Neural cell (in vitro differentiated cells): ENCODE measurements at regions not wholly inside any gene's neighbourhood (a gene's known extent, or its start where the extent isn't known, plus 50 kb on each side); places are given as distances from the start of the nearest gene placed in this dataset.

ENCODE experiments used
- H2AFZ ChIP-seq: fragments of 200-600, 300-800 bp; sonication (generic), shearing (Covaris generic); 2 replicates; pipeline ENCODE4 v1.6.0; 2014; ENCODE audit warnings: low read depth, mild to moderate bottlenecking, antibody characterized with exemption, low read length, moderate library complexity
- H3F3A ChIP-seq: fragments of 200-600 bp; shearing (Covaris generic); 2 replicates; pipeline ENCODE4 v1.6.1; 2016; ENCODE audit warnings: mild to moderate bottlenecking, moderate library complexity, mixed read lengths, antibody characterized with exemption, low read length; ENCODE audit not compliant: insufficient read depth, poor library complexity, severe bottlenecking
- H3K27ac ChIP-seq: fragments of 200-600, 300-800 bp; sonication (generic), shearing (Covaris generic); 2 replicates; pipeline ENCODE4 v1.5.1; 2014; ENCODE audit warnings: mild to moderate bottlenecking, low read length, moderate library complexity
- H3K27me3 ChIP-seq: fragments of 300-800, 200-600 bp; sonication (generic), shearing (Covaris generic); 2 replicates; pipeline ENCODE4 v1.6.0; 2014; ENCODE audit warnings: mild to moderate bottlenecking, low read depth, low read length, moderate library complexity; ENCODE audit not compliant: insufficient read depth
- H3K36me3 ChIP-seq: fragments of 300-800, 200-600 bp; sonication (generic), shearing (Covaris generic); 2 replicates; pipeline ENCODE4 v1.5.1; 2014; ENCODE audit warnings: mild to moderate bottlenecking, antibody characterized with exemption, low read length, moderate library complexity; ENCODE audit not compliant: insufficient read depth
- H3K4me2 ChIP-seq: fragments of 300-800, 200-600 bp; sonication (generic), shearing (Covaris generic); 2 replicates; pipeline ENCODE4 v1.6.0; 2014; ENCODE audit warnings: mild to moderate bottlenecking, low read length
- H3K4me3 ChIP-seq: fragments of 300-800, 200-600 bp; sonication (generic), shearing (Covaris generic); 2 replicates; pipeline ENCODE4 v1.5.1; 2014; ENCODE audit warnings: mild to moderate bottlenecking, low read length, moderate library complexity
- H3K79me2 ChIP-seq: fragments of 200-600 bp; shearing (Covaris generic); replicated peaks from 2 replicates; pipeline ENCODE4 v1.6.0; 2014; ENCODE audit warnings: mild to moderate bottlenecking, low read length, moderate library complexity; ENCODE audit not compliant: insufficient read depth
- H3K9ac ChIP-seq: fragments of 300-800, 200-600 bp; sonication (generic), shearing (Covaris generic); 2 replicates; pipeline ENCODE4 v1.6.1; 2016; ENCODE audit warnings: mild to moderate bottlenecking, low read length, mixed read lengths
- H3K9me2 ChIP-seq: fragments of 200-600 bp; shearing (Covaris generic); 2 replicates; pipeline ENCODE4 v1.6.1; 2016; ENCODE audit warnings: mild to moderate bottlenecking, low read length, mixed read lengths; ENCODE audit not compliant: insufficient read depth
- H3K9me3 ChIP-seq: fragments of 200-600, 300-800 bp; sonication (generic), shearing (Covaris generic); 2 replicates; pipeline ENCODE4 v1.6.1; 2016; ENCODE audit warnings: mild to moderate bottlenecking, mixed run types, low read length, moderate library complexity, mixed read lengths
- H4K20me1 ChIP-seq: fragments of 200-600 bp; shearing (Covaris generic); 2 replicates; pipeline ENCODE4 v1.6.1; 2016; ENCODE audit warnings: mild to moderate bottlenecking, mixed run types; ENCODE audit not compliant: insufficient read depth
- EP300 ChIP-seq: fragments of 450-650 bp; conservative IDR thresholded peaks from 2 replicates; pipeline ENCODE4 v1.6.1; 2014; ENCODE audit warnings: antibody characterized with exemption, mild to moderate bottlenecking, moderate library complexity; ENCODE audit not compliant: poor library complexity, severe bottlenecking
- EZH2 ChIP-seq: fragments of 200-600, 300-800 bp; shearing (Covaris generic), sonication (generic); IDR thresholded peaks from 2 replicates; pipeline ENCODE4 v1.6.1; 2014; ENCODE audit warnings: antibody characterized with exemption, low read length, borderline replicate concordance, mild to moderate bottlenecking; ENCODE audit not compliant: insufficient read depth, poor library complexity, severe bottlenecking
- MXI1 ChIP-seq: fragments of 450-650 bp; conservative IDR thresholded peaks from 2 replicates; pipeline ENCODE4 v1.6.1; 2014; ENCODE audit warnings: antibody characterized with exemption, mild to moderate bottlenecking; ENCODE audit not compliant: poor library complexity, severe bottlenecking
- POLR2AphosphoS5 ChIP-seq: IDR thresholded peaks from 2 replicates; pipeline ENCODE4 v1.6.1; 2012
- RAD21 ChIP-seq: fragments of 450-650 bp; conservative IDR thresholded peaks from 2 replicates; pipeline ENCODE4 v1.6.1; 2014; ENCODE audit warnings: antibody characterized with exemption, mild to moderate bottlenecking, moderate library complexity
- SMC3 ChIP-seq: fragments of 450-650 bp; conservative IDR thresholded peaks from 2 replicates; pipeline ENCODE4 v1.6.1; 2014; ENCODE audit warnings: antibody characterized with exemption, mild to moderate bottlenecking, moderate library complexity; ENCODE audit not compliant: poor library complexity
- TAF1 ChIP-seq: IDR thresholded peaks from 2 replicates; pipeline ENCODE4 v1.6.1; 2012; ENCODE audit warnings: low read depth
- TF ChIP-seq, protein P1 (sequence below): fragments of 450-650 bp; IDR thresholded peaks from 2 replicates; pipeline ENCODE4 v1.5.1; 2014; ENCODE audit warnings: antibody characterized with exemption, mild to moderate bottlenecking, moderate library complexity; ENCODE audit not compliant: poor library complexity, severe bottlenecking
- TF ChIP-seq, protein P2 (sequence below): IDR thresholded peaks from 2 replicates; pipeline ENCODE4 v1.6.1; 2012; ENCODE audit warnings: borderline replicate concordance

DNA sequence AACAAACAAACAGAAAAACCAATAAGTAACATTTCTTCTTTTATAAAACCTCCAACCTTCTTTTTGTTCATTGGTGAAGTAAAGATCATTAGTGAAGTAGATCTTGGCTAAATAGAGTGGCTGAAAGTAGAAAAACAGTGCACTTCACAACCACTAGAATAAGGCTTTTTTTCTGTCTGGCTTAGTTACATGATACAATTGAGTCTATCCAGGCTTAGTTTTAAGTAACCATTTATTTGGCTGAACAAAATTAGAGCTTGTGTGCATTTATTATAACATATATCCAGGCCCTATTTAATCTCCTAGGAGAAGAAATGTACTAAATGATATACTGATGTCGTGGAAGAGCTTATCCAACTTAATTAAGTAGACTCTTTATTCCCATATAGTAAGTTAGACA is 65.8 kb upstream of the STK38L start:
- no peak overlapping the region for H3K4me3 ChIP-seq
- H3K9me3 ChIP-seq, result no peaks in the 10 kb centered on the region
- H3F3A ChIP-seq, result no peaks in the 10 kb centered on the region
- no peaks in the 10 kb centered on the region for H3K79me2 ChIP-seq
- no peaks in the 10 kb centered on the region for H4K20me1 ChIP-seq
- no peak overlapping the region for H3K27ac ChIP-seq
- no peaks in the 10 kb centered on the region for H3K9me2 ChIP-seq
- TF ChIP-seq TAF1 (no peak), EZH2 (no peak), RAD21 (no peak), POLR2AphosphoS5 (no peak), SMC3 (no peak), EP300 (no peak), MXI1 (no peak)
- TF ChIP-seq, protein P1, sequence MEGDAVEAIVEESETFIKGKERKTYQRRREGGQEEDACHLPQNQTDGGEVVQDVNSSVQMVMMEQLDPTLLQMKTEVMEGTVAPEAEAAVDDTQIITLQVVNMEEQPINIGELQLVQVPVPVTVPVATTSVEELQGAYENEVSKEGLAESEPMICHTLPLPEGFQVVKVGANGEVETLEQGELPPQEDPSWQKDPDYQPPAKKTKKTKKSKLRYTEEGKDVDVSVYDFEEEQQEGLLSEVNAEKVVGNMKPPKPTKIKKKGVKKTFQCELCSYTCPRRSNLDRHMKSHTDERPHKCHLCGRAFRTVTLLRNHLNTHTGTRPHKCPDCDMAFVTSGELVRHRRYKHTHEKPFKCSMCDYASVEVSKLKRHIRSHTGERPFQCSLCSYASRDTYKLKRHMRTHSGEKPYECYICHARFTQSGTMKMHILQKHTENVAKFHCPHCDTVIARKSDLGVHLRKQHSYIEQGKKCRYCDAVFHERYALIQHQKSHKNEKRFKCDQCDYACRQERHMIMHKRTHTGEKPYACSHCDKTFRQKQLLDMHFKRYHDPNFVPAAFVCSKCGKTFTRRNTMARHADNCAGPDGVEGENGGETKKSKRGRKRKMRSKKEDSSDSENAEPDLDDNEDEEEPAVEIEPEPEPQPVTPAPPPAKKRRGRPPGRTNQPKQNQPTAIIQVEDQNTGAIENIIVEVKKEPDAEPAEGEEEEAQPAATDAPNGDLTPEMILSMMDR, result no peak
- TF ChIP-seq, protein P2, sequence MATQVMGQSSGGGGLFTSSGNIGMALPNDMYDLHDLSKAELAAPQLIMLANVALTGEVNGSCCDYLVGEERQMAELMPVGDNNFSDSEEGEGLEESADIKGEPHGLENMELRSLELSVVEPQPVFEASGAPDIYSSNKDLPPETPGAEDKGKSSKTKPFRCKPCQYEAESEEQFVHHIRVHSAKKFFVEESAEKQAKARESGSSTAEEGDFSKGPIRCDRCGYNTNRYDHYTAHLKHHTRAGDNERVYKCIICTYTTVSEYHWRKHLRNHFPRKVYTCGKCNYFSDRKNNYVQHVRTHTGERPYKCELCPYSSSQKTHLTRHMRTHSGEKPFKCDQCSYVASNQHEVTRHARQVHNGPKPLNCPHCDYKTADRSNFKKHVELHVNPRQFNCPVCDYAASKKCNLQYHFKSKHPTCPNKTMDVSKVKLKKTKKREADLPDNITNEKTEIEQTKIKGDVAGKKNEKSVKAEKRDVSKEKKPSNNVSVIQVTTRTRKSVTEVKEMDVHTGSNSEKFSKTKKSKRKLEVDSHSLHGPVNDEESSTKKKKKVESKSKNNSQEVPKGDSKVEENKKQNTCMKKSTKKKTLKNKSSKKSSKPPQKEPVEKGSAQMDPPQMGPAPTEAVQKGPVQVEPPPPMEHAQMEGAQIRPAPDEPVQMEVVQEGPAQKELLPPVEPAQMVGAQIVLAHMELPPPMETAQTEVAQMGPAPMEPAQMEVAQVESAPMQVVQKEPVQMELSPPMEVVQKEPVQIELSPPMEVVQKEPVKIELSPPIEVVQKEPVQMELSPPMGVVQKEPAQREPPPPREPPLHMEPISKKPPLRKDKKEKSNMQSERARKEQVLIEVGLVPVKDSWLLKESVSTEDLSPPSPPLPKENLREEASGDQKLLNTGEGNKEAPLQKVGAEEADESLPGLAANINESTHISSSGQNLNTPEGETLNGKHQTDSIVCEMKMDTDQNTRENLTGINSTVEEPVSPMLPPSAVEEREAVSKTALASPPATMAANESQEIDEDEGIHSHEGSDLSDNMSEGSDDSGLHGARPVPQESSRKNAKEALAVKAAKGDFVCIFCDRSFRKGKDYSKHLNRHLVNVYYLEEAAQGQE, result no peak
- H3K9ac ChIP-seq, result no peak overlapping the region
- no peaks in the 10 kb centered on the region for H3K36me3 ChIP-seq
- H3K4me2 ChIP-seq, result no peak overlapping the region
- no peak overlapping the region for H2AFZ ChIP-seq
- no peaks in the 10 kb centered on the region for H3K27me3 ChIP-seq

DNA sequence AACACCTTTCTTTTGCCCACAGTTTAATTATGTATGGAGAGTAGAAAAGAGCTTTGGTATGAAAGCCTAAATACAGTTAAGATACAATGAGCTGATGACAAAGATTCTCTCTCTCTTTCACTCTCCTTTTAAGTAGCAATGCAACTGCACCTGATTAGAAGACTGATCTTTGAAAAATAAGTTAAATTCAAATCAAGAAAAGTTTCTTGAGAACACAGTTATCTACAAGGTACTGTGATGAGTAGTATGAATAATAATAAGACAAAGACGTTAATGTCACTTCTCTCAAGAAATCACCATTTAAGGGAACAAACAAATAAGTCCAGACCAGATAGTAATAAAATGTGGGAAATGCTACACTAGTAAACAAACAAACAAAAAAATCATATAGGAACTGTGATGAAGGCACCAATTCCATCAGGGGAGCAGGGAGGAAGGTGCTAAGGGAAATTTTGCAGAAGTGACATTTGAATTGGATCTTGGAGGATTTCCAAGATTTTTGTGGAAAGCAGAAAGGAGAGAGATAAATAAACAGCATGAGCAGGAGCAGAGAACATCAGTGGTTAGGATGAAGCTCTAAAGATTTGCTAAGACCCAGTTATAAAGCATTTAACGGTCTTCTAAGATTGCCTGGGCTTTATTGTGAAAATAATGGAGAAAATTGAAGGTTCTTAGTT is 65.2 kb upstream of the STK38L start:
- Histone ChIP-seq H3K36me3 (no peaks in the 10 kb centered on the region), H3K27ac (no peak overlapping the region), H3K79me2 (no peaks in the 10 kb centered on the region), H3K27me3 (no peaks in the 10 kb centered on the region), H3K9me2 (no peaks in the 10 kb centered on the region), H3K4me3 (no peak overlapping the region), H3K9ac (no peak overlapping the region), H3K4me2 (no peak overlapping the region), H2AFZ (no peak overlapping the region), H4K20me1 (no peaks in the 10 kb centered on the region), H3F3A (no peaks in the 10 kb centered on the region), H3K9me3 (no peaks in the 10 kb centered on the region)
- no peak for TF ChIP-seq MXI1
- TF ChIP-seq TAF1, result no peak
